ENCODE measurements at regions not wholly inside any gene's neighbourhood (a gene's known extent, or its start where the extent isn't known, plus 50 kb on each side); places are given as distances from the start of the nearest gene placed in this dataset.

DNA sequence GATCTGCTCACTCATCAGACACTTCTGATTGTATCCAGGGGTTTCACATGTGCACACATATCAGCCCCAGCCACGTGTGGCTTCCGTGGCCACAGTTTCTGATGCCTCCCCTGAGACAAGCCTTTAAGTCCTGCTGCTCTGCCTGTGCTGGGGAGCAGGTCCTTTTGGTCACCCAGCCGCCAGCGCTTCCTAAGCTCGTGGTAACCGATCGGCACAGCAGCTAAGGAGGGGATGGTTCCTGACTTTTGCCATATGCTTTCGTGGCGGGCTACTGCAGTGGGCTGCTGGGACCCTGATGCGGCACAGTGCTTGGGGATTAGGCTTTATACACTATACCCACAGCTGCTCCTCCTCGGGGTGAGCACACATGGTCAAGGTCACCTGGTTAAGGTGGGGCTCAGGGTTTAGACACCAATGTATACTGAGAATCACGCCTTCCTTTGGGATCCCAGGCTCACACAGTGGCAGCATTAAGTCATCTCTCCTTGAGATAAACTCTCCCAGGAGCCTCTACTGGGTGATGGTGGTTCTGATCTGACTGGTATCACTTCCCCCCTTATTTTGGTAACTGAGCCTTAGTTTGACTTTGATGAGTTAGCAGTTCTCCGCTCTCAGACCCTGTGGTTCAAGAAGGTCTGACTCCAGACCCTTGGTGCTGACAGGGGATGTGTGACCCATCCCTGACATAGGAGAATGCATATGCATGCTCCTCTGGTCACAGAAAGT lies 85.9 kb upstream of the KCNG1 start:
- TF ChIP-seq, protein P1, sequence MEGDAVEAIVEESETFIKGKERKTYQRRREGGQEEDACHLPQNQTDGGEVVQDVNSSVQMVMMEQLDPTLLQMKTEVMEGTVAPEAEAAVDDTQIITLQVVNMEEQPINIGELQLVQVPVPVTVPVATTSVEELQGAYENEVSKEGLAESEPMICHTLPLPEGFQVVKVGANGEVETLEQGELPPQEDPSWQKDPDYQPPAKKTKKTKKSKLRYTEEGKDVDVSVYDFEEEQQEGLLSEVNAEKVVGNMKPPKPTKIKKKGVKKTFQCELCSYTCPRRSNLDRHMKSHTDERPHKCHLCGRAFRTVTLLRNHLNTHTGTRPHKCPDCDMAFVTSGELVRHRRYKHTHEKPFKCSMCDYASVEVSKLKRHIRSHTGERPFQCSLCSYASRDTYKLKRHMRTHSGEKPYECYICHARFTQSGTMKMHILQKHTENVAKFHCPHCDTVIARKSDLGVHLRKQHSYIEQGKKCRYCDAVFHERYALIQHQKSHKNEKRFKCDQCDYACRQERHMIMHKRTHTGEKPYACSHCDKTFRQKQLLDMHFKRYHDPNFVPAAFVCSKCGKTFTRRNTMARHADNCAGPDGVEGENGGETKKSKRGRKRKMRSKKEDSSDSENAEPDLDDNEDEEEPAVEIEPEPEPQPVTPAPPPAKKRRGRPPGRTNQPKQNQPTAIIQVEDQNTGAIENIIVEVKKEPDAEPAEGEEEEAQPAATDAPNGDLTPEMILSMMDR (IDR thresholded peaks at IDR 0.05; ENCODE audit: unreplicated experiment), result no peak
- H3K27ac Mint-ChIP-seq, result no peak overlapping the region
- no peaks in the 10 kb centered on the region for H3K36me3 Mint-ChIP-seq
- H3K4me3 Mint-ChIP-seq, result no peak overlapping the region
- H3K27me3 Mint-ChIP-seq (ENCODE audit: low read depth), result no peaks in the 10 kb centered on the region
- no peak for DNase-seq (ENCODE audit: low spot score in 2 of 2, unreplicated experiment in 2 of 2)
- no peaks in the 10 kb centered on the region for H3K9me3 Mint-ChIP-seq
- peaks cover 45% of the 10 kb centered on the region for H3K4me1 Mint-ChIP-seq

DNA sequence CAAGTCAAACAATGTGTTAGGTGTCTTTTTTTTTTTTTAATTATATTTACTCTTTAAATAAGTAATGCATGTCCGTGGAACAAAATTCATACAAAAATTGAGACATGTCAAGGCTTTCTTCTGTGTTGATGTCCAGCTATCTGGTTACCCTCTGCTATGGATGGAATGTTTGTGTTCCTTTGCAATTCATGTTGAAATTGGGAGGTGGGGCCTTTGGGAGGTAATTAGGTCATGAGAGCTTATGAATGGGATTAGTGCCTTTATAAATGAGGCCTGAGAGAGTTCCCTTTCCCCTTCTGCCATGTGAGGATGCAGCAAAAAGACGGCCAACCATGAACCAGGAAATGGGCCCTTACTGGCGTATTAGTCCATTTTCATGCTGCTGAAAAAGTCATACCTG lies 83.1 kb upstream of the KCNG1 start:
- TF ChIP-seq, protein P1 (IDR thresholded peaks at IDR 0.05; ENCODE audit: unreplicated experiment), result no peak
- Mint-ChIP-seq H3K4me3 (no peak overlapping the region), H3K27me3 (ENCODE audit: low read depth) (no peaks in the 10 kb centered on the region), H3K4me1 (peaks cover 32% of the 10 kb centered on the region), H3K27ac (peak overlapping the region; percentile 88), H3K9me3 (no peaks in the 10 kb centered on the region), H3K36me3 (no peaks in the 10 kb centered on the region)
- no peak for DNase-seq (ENCODE audit: low spot score in 2 of 2, unreplicated experiment in 2 of 2)

DNA sequence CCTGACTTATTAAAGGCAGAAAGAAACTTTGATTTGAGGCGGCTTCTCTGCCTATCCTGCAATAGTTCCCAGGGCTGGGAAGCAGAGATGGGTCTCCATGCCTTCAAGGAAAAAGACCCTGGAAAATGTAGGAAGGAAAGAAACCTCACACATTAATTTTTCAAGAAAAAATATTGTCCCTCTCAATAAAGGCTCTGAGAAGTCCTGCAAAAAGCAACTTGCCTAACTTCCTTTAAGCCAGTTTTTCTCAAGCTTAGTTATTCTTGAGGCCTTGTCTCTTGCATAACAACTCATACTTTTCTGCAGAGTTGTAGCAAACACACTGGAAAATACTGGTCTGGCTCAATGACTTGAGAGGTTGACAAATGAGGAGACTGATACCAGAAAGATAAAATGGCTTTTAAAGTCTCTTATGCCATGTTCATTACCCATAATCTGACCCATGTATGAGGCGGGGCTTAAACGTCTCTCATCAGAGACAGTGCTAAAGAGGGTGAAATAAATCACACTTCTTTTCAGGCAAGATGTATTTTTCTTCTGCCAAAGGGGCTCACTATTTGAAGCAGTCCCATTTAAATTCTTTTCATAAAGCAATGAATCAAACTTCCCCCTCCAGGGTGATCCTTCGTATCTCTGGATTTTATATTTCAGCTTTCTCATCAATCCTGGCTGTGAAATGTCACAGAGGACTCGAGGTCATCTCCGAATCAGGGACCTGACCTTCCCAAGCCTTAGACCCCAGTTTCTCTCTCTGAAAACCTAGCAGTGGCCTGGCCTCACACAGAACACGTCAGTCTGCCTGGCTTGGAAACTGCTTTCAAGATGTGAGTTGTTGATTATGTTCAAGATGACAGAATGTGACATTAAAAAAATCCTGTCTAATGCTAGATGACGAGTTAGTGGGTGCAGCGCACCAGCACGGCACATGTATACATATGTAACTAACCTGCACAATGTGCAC lies 82.3 kb upstream of the KCNG1 start:
- Mint-ChIP-seq H3K36me3 (no peaks in the 10 kb centered on the region), H3K9me3 (no peaks in the 10 kb centered on the region), H3K27ac (peak overlapping the region; percentile 94), H3K4me3 (no peak overlapping the region), H3K4me1 (peaks cover 28% of the 10 kb centered on the region), H3K27me3 (ENCODE audit: low read depth) (no peaks in the 10 kb centered on the region)
- TF ChIP-seq, protein P1 (IDR thresholded peaks at IDR 0.05; ENCODE audit: unreplicated experiment), result no peak
- DNase-seq (ENCODE audit: low spot score in 2 of 2, unreplicated experiment in 2 of 2), result no peak

DNA sequence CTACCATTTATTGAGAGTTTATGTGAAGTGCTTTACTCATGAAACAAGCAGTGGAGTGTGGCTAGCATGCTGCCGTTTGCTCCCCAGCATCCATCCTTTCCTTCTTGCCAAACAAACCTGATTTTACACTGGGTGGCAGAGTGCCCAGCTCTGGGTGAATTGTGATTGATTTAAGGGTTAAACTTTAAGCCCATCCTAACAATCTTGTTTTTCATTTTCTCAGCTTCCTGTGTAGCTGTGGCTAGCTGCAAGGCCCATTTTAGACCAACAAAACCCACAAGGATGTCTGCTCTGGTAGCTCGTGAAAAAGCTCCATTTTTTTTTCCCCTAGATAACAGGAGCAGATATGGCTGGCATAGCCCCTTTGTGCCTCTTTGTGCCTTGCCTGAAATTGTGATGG lies 77.7 kb upstream of the KCNG1 start:
- Mint-ChIP-seq H3K27ac (no peak overlapping the region), H3K4me1 (peaks cover 23% of the 10 kb centered on the region), H3K27me3 (ENCODE audit: low read depth) (no peaks in the 10 kb centered on the region), H3K4me3 (no peak overlapping the region), H3K36me3 (no peaks in the 10 kb centered on the region), H3K9me3 (no peaks in the 10 kb centered on the region)
- DNase-seq (ENCODE audit: low spot score in 2 of 2, unreplicated experiment in 2 of 2), result no peak
- TF ChIP-seq, protein P1 (IDR thresholded peaks at IDR 0.05; ENCODE audit: unreplicated experiment), result no peak

DNA sequence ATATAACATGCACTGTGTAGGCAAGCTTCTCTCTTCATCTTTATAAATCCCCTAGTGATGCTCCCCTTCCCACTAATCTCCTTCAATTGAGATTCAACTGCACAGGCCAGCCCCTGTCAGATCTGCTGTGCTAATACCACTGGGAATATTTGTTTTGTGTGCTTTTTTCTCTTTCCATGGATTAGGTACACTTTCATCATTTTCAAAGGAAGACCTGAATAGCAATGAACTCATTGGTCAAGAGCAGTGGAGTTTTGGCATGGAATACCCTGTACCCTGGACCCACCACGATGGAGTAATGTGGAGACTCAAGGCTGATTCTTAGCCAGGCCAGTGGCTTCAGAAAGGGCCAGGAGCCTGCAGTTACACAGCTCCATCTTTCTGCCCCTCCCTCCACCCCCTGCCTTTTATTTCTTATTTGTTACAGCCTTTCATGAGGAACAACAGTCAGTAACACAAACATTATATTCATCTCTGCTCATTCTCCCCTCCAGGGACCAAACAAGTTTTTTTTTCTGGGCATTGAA lies 75.4 kb upstream of the KCNG1 start:
- Mint-ChIP-seq H3K9me3 (no peaks in the 10 kb centered on the region), H3K27ac (no peak overlapping the region), H3K36me3 (no peaks in the 10 kb centered on the region), H3K4me3 (no peak overlapping the region), H3K4me1 (peaks cover 16% of the 10 kb centered on the region), H3K27me3 (ENCODE audit: low read depth) (no peaks in the 10 kb centered on the region)
- TF ChIP-seq, protein P1 (IDR thresholded peaks at IDR 0.05; ENCODE audit: unreplicated experiment), result no peak
- no peak for DNase-seq (ENCODE audit: low spot score in 2 of 2, unreplicated experiment in 2 of 2)

Measured in mesothelial cell of epicardium (in vitro differentiated cells).